Panc1 (cell line): ENCODE measurements at regions not wholly inside any gene's neighbourhood (a gene's known extent, or its start where the extent isn't known, plus 50 kb on each side); places are given as distances from the start of the nearest gene placed in this dataset.

Experiments
- REST ChIP-seq, 2 experiments: IDR thresholded peaks; 2 replicates each; pipeline ENCODE4 v1.6.1; 2011 to 2012; ENCODE audit warnings: low read depth in 2 of 2, control low read depth in 1 of 2, low read length in 1 of 2, mild to moderate bottlenecking in 1 of 2, moderate library complexity in 1 of 2; ENCODE audit not compliant: insufficient read depth in 1 of 2
- TF ChIP-seq, protein P1 (sequence below): fragments of 450-650 bp; IDR thresholded peaks from 2 replicates; pipeline ENCODE4 v1.5.1; 2017; ENCODE audit warnings: mild to moderate bottlenecking

GRCh38 chr6:67201563-67201962, 1433.5 kb upstream of the ADGRB3 start:
- TF ChIP-seq, protein P1, sequence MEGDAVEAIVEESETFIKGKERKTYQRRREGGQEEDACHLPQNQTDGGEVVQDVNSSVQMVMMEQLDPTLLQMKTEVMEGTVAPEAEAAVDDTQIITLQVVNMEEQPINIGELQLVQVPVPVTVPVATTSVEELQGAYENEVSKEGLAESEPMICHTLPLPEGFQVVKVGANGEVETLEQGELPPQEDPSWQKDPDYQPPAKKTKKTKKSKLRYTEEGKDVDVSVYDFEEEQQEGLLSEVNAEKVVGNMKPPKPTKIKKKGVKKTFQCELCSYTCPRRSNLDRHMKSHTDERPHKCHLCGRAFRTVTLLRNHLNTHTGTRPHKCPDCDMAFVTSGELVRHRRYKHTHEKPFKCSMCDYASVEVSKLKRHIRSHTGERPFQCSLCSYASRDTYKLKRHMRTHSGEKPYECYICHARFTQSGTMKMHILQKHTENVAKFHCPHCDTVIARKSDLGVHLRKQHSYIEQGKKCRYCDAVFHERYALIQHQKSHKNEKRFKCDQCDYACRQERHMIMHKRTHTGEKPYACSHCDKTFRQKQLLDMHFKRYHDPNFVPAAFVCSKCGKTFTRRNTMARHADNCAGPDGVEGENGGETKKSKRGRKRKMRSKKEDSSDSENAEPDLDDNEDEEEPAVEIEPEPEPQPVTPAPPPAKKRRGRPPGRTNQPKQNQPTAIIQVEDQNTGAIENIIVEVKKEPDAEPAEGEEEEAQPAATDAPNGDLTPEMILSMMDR, result no peak
- TF ChIP-seq REST (IDR thresholded peaks at IDR 0.05; ENCODE audit: insufficient read depth in 1 of 2, low read depth in 2 of 2, low read length in 1 of 2), result no peak
